NCI-H226 (cell line): ENCODE measurements at regions not wholly inside any gene's neighbourhood (a gene's known extent, or its start where the extent isn't known, plus 50 kb on each side); places are given as distances from the start of the nearest gene placed in this dataset.
A peak's percentile ranks its signal among the peaks of the same experiment; 100 is the strongest.
"Not testable (repeated sequence)": the region's sequence is repeated elsewhere in the genome, so short reads cannot be mapped to it uniquely, and the experiment has no call there.

ENCODE experiments used
- DNase-seq: peaks from one replicate; pipeline ENCODE4 v3.0.0-alpha.2; 2015

DNA sequence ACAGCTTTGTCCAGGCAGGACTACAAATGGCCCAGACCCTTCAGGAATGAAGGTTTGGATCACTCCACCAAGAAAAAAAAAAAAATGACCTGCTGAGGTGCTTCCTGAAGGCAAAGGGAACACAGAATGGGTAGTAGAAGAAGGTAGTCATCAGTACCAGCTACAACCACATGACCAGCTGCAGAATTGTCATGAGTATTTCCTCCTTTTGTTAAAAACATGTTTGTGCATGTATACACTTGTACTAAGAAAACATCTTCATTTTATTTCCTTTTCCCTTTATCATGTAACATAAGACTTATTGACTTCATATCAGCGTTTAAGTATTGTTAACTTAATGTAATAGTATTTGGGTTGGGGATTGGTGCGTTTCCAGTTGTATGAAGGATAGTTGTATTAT lies 631.6 kb downstream of the FBXO15 start:
- DNase-seq: not testable (repeated sequence)

DNA sequence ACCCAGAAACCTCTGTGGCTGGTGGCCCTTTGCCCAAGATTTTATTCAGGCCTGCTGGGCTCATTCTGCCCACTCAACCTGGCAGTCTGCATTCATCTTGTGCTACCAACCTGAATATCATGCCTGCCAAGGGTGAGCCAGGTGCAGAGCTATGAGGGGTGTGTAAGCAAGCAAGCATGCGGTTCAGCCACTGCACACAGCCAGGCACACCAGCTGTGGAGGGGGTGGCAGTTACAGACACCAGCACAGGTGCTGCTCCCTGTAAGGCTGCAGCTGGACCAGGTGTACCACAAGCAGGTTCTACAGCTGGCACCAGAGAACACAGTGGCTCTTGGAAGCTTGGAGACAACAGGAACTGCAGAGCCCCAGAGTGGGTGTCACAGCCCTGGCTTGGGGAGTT lies 633.2 kb downstream of the FBXO15 start:
- DNase-seq: no peak

DNA sequence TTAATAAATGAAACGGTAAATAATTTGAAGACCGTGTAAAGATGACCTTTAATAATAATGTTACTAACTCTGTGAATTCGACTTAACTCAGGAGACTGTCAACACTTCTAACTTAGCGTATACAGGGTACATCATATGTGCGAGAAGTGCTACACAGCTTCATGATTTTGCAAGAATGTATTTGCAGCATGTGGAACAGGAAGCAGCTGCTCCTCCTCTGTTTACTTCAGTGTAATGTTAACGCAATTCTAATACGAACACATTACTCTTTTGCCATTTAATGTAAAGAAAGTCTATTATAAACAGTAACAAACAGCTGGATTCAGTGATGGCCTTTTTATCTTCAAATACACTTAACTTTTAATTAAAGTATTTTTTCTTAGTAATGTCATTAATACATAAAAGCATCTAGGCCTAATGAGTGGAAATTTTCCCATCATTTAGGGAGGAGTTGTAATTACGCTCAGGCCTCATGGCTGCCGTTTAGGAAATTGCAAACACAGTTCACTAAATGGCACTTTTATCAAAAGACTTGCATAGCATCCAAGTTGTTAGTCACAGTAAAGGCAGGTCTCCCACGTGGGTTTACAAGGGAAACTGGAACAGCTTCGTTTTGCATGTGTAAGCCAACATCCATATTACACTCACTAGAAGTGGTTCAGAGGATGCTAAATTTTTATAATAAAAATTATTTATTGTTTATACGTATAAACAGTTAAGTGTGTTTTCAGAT lies 635.7 kb downstream of the FBXO15 start:
- DNase-seq: no peak

DNA sequence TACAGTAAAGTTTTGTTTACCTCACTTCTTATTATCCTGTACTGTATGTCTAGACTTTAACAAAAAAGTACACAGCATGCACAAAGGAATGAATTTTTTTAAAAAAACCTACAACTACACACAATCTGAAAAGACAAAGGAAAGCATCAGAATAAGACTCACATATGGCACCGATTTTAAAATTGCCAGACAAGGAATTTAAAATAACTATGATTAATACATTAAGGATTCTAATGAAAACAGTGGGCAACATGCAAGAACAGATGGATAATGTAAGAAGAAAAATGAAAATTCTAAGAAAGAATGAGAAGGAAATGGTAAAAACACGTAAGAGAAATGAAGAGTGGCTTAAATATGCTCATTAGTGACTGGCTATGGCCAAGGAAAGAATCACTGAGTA lies 638.2 kb downstream of the FBXO15 start:
- no peak for DNase-seq

DNA sequence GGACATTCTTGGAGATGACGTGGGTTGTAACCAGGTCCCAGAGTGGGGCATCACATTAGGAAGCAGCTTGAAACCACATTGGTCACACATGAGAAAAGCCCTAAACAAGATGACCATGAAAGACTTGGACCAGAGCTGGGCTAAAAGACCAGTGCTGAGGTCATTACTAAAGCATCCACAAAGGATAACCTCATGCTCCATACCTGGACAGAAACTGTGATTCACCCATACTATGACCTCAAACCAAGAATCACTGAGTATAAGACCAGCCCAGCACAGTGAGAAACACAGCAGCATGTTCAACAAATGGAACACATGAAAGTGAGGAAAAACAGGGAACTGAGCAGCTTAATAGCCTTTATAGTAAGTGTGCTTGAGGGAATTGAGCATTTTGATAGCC lies 635.5 kb upstream of the NETO1 start:
- peak; percentile 35 for DNase-seq

DNA sequence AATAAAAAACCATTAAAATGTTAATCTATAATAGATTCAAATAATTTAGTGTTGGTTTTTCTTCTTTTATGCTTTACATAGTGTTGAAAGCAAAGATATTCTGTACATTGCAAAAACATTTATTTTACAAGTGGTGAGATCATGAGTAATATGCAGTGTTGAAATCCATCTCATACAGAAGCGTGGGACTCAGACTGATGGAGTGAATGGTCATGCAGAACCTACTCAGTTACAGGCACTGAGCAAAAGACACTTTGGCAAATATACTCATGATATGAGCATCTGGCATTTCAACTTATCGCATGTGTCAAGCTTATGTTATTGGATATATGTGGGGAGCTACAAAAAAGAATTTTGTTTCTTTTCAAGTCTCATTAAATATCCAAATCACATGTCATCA lies 620.2 kb upstream of the NETO1 start:
- DNase-seq: no peak

DNA sequence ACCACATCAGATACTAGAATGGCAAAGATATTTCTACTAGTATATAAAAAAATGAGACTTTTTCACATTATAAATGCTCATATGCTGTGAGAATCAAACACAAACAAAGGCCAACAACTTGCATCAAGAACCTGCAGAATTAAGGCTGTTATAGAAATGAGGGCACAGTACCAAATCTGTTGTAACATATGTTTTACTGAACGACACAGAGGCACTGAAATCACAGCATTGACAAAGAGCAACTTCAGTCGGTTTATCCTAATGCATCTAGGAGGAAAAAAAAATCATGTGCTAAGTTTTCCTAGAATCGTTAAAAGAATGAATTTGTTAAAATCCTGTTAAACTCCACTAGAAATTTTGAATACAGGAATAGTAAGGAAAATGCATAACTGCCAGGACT lies 617.4 kb upstream of the NETO1 start:
- DNase-seq: no peak

DNA sequence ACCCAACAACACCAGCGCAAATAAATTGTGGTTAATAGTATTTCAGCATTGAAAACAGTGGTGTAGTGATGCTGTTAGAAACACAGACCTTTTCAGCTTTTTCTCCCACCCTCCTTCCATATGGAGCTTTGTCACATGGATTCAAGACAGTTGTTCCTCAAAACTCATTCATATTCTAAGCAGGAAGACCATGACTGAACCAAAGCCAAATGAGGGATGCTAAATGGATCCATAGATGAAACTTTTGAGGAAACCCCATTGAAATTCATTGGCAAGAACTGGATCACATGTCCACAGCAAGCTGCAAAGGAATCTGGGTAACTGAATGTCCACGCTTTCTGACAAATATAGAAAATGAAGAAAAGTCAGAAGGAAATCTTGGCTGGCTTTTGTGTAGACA lies 615.1 kb upstream of the NETO1 start:
- DNase-seq: no peak

DNA sequence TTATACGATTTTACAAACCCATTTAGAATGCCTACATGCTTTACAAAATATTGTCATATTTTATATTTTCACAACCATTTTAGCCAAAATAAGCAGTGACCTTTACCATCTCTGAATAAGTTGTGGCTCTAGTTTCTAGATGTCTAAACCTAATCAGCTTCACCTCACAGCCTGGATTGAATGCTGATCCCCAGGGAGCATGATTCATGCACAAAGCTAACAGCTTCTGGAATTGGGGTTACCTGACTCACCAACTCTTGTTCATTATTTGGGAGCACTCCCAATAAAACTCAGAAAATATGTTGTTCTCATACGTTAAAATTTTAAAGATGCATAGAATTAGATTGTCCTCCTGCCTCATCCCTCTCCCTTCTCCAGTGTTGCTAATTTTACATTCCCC lies 611.7 kb upstream of the NETO1 start:
- DNase-seq: peak; percentile 5

DNA sequence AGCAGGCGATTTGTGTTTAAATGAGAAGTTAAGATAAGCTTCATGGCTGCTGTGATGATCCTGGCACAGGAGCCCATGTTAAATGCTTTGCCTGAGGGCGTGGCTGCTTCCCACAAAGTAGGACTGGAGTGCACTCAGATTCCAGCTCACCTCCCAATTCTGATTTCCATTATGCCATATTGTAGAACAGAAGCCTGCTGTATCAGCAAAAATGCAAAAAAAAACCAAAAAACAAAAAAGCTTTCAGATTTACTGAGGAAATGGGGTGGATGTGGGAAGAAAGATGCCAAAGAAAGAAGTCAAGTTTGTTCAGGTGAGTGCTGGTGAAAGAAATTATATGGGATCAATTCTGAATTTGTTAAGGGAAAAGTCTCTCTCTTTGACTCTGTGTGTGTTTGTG lies 610.4 kb upstream of the NETO1 start:
- DNase-seq: no peak

DNA sequence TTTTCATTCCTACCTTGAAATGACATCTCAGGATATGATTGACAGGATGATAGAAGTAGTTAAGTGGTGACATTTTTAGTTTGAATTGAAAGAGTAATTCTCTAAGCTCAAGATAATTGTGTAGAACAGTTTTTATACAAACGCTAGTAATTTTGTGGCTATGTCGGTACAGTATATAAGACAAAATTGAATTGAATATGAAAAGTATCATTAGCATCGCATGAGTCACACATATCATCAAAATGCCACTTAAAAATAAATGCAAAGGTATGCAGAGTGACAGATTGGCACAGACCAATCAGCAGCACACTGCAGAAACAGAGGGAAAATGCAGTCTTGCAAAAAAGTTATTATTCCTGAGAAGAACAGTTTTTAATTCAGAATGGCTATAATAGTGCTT lies 608.2 kb upstream of the NETO1 start:
- no peak for DNase-seq

DNA sequence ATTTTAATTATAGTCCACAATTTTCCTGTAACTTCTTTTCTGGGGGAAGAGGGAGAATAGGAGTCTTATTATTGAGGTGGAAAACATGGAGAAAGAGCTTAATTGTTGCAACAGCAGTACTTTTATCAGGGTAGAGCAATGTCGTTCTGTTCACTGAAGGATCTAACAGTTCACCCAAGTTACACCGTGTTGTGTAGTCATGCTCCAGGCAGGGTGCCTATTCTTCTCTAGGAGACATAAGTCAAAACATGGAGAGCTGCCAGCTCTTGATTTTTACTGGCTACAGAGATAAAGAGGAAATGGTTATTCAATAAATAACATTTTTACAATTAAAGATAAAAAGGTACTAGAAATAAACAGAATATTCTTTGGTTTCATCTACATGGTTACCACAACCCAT lies 594.3 kb upstream of the NETO1 start:
- DNase-seq: peak; percentile 68

DNA sequence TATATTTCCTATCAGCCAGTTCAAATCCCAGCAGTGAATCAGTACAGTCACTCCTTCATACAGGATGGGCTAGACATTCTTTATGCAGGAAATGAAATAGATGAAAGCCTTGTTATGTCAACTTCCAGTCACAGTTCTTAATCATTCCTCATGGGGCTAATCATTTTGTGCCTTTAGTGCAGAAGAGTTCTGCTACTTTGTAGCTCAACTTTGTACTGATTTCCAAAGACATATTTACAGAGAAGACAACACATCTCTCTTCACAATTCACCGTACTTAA lies 593.9 kb upstream of the NETO1 start:
- peak; percentile 16 for DNase-seq

DNA sequence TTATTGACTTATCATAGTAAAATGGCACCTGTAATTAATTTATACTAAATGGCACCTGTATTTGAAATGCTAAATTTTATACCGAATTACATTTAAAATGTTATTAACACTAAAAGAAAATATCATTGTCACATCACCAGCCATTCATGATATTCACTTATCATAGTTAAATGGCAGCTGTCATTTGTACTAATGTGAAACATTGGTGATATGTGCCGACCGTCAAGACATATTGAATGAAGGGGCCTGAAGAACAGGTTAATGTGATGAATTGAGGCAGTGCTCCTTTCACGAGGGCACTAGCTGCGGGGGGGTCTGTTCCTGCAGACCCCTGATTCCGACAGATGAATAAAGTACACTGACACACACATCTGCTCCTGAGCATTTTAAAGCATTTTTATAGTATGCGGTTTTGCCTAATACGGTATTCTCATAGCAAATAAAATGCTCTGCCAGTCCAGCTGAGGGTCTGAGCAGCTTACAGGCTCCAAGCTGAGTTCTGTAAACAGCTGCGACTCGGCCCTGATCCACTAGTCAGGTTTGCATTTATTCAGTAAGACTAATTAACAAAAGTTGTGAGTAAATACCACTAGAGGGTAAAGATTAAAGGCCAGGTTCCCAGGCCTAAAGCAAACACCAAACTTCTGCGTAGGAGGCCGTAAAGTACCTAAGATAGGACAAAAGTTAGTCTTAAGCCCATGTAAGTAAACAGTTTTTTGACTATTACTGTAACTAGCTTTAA lies 593.4 kb upstream of the NETO1 start:
- DNase-seq: no peak

DNA sequence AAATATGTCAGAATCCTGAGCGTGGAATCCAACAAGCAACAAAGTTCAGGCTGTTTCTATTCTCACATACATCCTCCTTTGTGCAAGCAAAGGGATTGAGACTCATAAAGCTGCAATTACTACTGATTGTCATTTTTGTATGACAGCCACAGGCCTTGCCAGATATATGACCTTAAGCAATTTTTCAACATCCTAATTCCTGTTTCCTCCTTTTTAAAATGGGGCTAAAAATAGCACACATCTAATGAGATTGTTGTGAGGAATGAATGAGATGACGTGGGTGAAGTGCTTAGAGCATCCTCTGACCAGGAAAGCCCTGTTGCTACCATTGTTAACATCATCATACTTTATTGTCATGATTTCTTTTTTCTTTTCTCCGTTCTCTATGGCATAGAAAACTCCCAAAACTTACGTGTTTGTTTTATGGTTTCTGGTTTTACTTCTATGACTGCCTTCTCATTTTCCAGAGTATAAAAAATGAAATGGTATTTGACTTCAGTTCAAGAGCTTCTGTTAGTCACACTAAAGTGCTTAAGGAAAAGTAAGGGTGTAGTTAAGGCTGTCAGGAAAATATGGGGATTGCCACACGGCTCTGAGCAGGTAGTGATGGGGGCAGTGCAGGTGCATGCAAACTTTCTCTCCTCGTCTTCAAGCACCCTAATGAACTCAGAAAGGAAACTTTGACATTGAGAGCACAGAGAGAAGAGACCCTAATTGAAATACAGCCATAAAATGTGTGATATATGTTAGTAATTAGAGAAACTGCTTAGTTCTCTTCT lies 590.6 kb upstream of the NETO1 start:
- DNase-seq: no peak

DNA sequence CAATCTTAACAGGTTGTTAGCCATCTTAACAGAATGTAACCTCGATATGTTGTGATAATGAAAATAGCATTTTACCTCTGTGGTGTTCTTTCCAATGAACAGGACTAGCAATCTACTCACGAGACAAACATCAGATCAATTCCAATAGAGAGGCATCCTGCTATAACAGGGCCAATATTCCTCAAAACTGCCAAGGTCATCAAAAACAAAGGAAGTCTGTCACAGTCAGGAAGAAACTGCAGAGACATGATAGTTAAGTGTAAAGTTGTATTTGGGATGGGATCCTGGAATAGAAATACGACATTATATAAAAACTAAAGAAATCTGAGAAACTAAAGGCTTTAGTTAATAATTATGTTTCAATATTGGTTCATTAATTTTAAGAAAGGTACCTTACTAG lies 588.9 kb upstream of the NETO1 start:
- DNase-seq: no peak

DNA sequence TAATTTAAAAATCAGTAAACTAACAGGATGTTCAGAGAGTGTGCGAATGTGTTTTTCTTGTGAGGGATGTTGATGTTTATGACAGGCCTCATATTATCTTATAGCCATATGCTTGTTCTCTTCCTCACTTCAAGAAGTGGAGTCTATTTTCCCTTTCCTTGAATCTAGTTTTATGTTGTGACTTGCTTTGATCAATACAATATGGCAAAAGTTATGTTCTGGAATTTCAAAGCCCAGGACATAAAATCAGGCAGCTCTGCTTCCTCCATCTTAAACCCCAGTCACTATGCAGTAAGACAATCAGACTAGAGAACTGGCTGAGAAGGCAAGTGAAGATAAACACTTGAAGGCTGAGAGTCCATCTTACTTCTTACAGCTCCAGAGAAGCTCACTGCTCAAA lies 585.1 kb upstream of the NETO1 start:
- DNase-seq: no peak

DNA sequence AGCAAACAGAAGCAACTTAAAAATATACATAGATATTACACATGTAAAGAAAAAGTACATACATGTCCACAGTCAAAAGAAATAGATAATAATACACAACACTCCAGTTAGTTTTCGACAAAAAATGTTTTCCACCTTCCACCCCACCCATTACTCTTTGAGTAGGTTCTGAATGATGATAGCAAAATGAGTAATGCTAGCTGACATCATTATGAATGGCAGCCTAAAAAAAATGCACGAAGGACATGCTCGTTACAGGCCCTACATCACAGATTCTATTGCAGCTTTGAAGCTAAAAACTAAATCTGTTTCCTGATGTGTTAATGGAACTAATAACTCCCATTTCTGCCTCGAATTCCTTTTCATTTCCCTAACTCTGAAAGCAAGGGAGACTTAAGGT lies 578.7 kb upstream of the NETO1 start:
- DNase-seq: no peak

DNA sequence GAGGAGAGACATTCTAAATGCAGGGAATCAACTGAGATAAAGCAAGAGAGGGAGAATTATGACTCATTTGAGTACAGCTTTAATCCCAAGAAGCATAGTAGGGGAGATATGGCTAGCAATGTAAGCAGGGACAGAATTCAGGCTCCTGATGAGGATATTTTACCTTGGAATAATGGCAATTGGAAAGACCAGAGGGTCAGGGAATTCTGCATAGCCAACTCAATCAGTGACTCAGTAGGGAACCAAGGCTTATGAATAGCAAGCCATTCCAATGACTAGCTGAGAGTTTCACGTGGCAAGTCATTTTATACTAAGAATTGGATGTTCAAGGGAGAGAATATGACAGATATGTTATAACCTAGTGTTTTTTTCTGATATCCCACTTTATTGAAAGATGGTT lies 563.8 kb upstream of the NETO1 start:
- no peak for DNase-seq

DNA sequence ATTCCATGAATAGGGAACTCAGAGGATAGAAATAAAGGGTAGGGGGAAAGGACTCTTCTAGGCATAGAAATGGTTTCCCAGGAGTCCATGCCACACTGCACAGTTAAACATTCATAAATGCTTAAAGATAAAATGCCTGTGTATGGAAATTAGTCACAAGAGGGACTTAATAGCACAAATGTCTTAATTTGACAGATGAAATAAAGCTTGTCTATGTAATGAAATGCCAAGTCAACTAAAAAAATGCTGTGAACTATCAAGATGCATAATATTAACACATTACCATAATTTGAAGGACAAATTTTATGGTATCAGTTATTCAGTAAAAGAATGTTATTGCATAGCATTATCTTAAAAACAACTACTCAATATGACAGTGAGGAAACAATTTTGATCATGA lies 553.2 kb upstream of the NETO1 start:
- no peak for DNase-seq

DNA sequence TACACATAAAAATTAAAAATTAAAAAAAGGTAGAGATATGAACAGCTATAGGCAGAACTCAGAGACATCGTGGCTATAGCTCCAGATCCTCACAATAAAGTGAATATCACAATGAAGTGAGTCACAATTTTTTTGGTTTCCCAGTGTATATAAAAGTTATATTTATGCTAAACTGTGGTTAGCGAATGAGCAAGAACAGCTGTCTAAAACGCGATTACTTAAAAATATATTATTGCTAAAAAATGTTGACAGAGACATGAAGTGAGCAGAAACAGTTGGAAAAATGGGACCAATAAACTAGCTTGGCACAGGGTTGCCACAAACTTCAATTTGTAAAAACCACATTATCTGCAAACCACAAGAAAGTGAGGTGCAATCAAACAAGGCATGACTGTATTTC lies 551.7 kb upstream of the NETO1 start:
- DNase-seq: no peak

DNA sequence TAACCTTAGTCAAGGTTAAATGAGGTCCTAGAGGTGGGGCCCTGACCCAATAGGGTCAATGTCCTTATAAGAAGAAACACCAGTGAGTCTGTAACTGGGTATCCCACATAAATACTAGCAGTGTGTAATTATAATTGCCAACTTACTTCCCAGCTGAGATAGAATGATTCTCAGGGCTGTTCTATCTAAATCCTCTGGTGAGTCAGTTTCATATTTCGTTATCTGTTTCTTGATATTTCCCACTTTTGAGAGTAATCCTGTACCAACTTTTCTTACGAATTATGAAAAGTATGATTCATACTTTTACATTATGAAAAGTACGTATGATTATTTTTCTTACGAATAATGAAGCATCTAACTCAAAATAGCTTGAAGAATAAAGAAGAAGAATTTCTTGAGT lies 546.8 kb upstream of the NETO1 start:
- peak; percentile 55 for DNase-seq

DNA sequence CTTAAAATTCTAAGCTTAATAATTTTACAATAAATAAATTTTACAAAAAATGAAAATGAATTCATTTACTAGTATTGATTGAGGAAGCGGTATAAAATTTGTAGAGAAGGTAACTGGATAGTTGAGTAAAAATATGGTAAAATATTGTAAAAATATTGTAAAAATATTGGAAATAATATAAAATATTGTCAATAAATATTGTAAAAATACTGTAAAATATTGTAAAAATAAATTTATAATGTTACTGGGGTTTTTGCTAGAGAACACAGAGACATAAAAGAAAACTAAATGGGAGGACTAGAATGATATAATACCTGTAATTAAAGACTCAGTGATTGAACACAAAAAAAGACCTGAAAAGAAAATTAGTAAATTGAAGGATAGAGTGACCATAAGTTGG lies 546.3 kb upstream of the NETO1 start:
- no peak for DNase-seq

DNA sequence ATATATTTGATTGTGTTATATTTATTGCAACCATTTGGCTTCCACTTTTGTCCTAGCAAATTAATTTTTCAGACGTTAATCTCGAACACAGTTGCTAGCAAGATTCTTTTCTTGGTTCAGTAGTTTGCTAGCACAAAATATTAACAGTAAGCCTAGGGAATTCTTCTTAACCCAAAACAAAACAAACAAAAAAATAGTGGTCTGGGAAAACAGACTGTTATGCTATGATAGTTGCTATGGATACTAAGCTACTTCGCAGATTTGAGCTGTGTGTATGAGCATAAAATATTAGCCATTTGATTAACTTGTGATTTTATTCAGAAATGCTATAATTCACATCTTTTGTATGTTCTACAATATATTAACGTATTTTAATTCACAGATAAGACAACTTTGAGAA lies 541.5 kb upstream of the NETO1 start:
- DNase-seq: no peak
